ENCODE measurements at regions not wholly inside any gene's neighbourhood (a gene's known extent, or its start where the extent isn't known, plus 50 kb on each side); places are given as distances from the start of the nearest gene placed in this dataset.

GRCh38 chr1:57632401-57632800 lies 208.5 kb upstream of the DAB1 start:
- Mint-ChIP-seq H3K27me3 (ENCODE audit: unreplicated experiment) (peaks cover 13% of the 10 kb centered on the region), H3K9me3 (ENCODE audit: unreplicated experiment) (no peaks in the 10 kb centered on the region), H3K4me3 (ENCODE audit: unreplicated experiment) (no peak overlapping the region)

GRCh38 chr1:57627612-57628011 lies 203.8 kb upstream of the DAB1 start:
- TF ChIP-seq CTCF (IDR thresholded peaks at IDR 0.05), result no peak

More at GRCh38 chr1:57632401-57632800, 208.5 kb upstream of the DAB1 start:
- Mint-ChIP-seq H3K36me3 (ENCODE audit: unreplicated experiment) (no peaks in the 10 kb centered on the region), H3K4me1 (ENCODE audit: unreplicated experiment) (peaks cover 1% of the 10 kb centered on the region), H3K27ac (ENCODE audit: unreplicated experiment) (no peak overlapping the region)
- TF ChIP-seq CTCF (IDR thresholded peaks at IDR 0.05), result no peak
- no peak for DNase-seq (ENCODE audit: extremely low spot score, unreplicated experiment)

GRCh38 chr1:57623791-57624538 lies 200.1 kb upstream of the DAB1 start:
- Mint-ChIP-seq H3K9me3 (ENCODE audit: unreplicated experiment) (no peaks in the 10 kb centered on the region), H3K36me3 (ENCODE audit: unreplicated experiment) (no peaks in the 10 kb centered on the region), H3K27ac (ENCODE audit: unreplicated experiment) (no peak overlapping the region), H3K4me1 (ENCODE audit: unreplicated experiment) (peaks cover 10% of the 10 kb centered on the region), H3K4me3 (ENCODE audit: unreplicated experiment) (no peak overlapping the region), H3K27me3 (ENCODE audit: unreplicated experiment) (no peaks in the 10 kb centered on the region)
- TF ChIP-seq CTCF (IDR thresholded peaks at IDR 0.05), result no peak
- DNase-seq (ENCODE audit: extremely low spot score, unreplicated experiment), result no peak

More at GRCh38 chr1:57627612-57628011, 203.8 kb upstream of the DAB1 start:
- no peaks in the 10 kb centered on the region for H3K9me3 Mint-ChIP-seq (ENCODE audit: unreplicated experiment)
- no peak overlapping the region for H3K27ac Mint-ChIP-seq (ENCODE audit: unreplicated experiment)
- H3K36me3 Mint-ChIP-seq (ENCODE audit: unreplicated experiment), result no peaks in the 10 kb centered on the region
- H3K4me3 Mint-ChIP-seq (ENCODE audit: unreplicated experiment), result no peak overlapping the region
- DNase-seq (ENCODE audit: extremely low spot score, unreplicated experiment), result no peak
- peaks cover 12% of the 10 kb centered on the region for H3K4me1 Mint-ChIP-seq (ENCODE audit: unreplicated experiment)
- H3K27me3 Mint-ChIP-seq (ENCODE audit: unreplicated experiment), result peaks cover 5% of the 10 kb centered on the region

- H3K4me1 Mint-ChIP-seq (ENCODE audit: unreplicated experiment), result peaks cover 10% of the 10 kb centered on the region
- no peaks in the 10 kb centered on the region for H3K36me3 Mint-ChIP-seq (ENCODE audit: unreplicated experiment)
- H3K4me3 Mint-ChIP-seq (ENCODE audit: unreplicated experiment), result peak overlapping the region; percentile 39
- no peak for DNase-seq (ENCODE audit: extremely low spot score, unreplicated experiment)
- H3K27me3 Mint-ChIP-seq (ENCODE audit: unreplicated experiment), result no peaks in the 10 kb centered on the region
- TF ChIP-seq CTCF (IDR thresholded peaks at IDR 0.05), result no peak
- no peak overlapping the region for H3K27ac Mint-ChIP-seq (ENCODE audit: unreplicated experiment)
- no peaks in the 10 kb centered on the region for H3K9me3 Mint-ChIP-seq (ENCODE audit: unreplicated experiment)
Observed at GRCh38 chr1:57623039-57623790, 199.4 kb upstream of the DAB1 start.

- no peak for TF ChIP-seq CTCF (IDR thresholded peaks at IDR 0.05)
- Mint-ChIP-seq H3K4me3 (ENCODE audit: unreplicated experiment) (no peak overlapping the region), H3K27me3 (ENCODE audit: unreplicated experiment) (peaks cover 2% of the 10 kb centered on the region), H3K27ac (ENCODE audit: unreplicated experiment) (no peak overlapping the region), H3K4me1 (ENCODE audit: unreplicated experiment) (peaks cover 10% of the 10 kb centered on the region), H3K9me3 (ENCODE audit: unreplicated experiment) (no peaks in the 10 kb centered on the region), H3K36me3 (ENCODE audit: unreplicated experiment) (no peaks in the 10 kb centered on the region)
- no peak for DNase-seq (ENCODE audit: extremely low spot score, unreplicated experiment)
Observed at GRCh38 chr1:57621776-57622175, 197.9 kb upstream of the DAB1 start.

Data from osteocyte (in vitro differentiated cells).